ENCODE measurements at regions not wholly inside any gene's neighbourhood (a gene's known extent, or its start where the extent isn't known, plus 50 kb on each side); places are given as distances from the start of the nearest gene placed in this dataset.
"Not testable (repeated sequence)": the region's sequence is repeated elsewhere in the genome, so short reads cannot be mapped to it uniquely, and the experiment has no call there.

DNA sequence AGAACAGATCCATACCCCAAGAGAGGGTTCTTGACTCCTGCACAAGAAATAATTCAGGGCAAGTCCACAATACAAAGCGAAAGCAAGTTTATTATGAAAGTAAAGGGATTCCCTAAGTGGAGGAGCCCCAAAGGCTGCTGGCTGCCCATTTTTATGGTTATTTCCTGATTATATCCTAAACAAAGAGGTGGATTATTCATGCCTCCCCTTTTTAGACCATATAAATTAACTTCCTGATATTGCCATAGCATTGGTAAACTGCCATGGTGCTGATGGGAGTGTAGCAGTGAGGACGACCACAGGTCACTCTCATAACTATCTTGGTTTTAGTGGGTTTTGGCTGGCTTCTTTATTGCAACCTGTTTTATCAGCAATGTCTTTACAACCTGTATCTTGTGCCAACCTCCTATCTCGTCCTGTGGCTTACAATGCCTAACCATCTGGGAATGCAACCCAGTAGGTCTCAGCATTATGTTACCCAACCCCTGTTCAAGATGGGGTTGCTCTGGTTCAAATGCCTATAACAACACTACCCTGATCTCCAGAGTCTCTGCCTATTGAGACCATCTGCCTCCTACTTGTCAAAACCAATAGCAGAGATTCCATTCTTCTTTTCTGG, 154.4 kb upstream of the GRAMD2B start:
- TF ChIP-seq POLR2A (IDR thresholded peaks at IDR 0.05; ENCODE audit: low read length), result no peak
- TF ChIP-seq GATA1 (IDR thresholded peaks at IDR 0.05; ENCODE audit: low read depth, low read length), result no peak
- no peak for DNase-seq

DNA sequence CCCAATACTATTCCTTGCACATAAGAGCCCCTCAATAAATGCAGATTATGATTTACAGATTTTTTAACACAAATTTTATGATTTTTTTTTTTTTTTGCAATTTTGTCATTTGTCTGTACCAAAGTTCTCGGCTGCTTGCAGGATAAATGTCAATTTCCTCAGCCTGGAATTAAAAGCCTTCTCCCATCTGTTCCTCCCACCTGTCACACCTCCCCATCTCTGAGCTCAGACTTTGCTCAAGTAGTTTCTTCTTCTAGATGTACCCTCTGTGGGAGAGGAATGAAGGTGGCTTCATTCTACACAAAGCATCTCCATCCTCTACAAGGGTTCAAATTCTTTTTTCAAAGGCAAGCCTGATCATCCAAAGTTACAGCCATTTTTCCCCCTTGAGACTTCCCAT, 153.7 kb upstream of the GRAMD2B start:
- no peak for DNase-seq
- TF ChIP-seq POLR2A (IDR thresholded peaks at IDR 0.05; ENCODE audit: low read length), result no peak
- TF ChIP-seq GATA1 (IDR thresholded peaks at IDR 0.05; ENCODE audit: low read depth, low read length), result no peak

- TF ChIP-seq POLR2A (IDR thresholded peaks at IDR 0.05; ENCODE audit: low read length), result no peak
- no peak for TF ChIP-seq GATA1 (IDR thresholded peaks at IDR 0.05; ENCODE audit: low read depth, low read length)
- no peak for DNase-seq
Measured at GRCh38 chr5:126271141-126271540, 152.1 kb upstream of the GRAMD2B start.

- no peak for DNase-seq
- TF ChIP-seq GATA1 (IDR thresholded peaks at IDR 0.05; ENCODE audit: low read depth, low read length) (no peak), POLR2A (IDR thresholded peaks at IDR 0.05; ENCODE audit: low read length) (no peak)
Measured at GRCh38 chr5:126274076-126274762, 149.0 kb upstream of the GRAMD2B start.

DNA sequence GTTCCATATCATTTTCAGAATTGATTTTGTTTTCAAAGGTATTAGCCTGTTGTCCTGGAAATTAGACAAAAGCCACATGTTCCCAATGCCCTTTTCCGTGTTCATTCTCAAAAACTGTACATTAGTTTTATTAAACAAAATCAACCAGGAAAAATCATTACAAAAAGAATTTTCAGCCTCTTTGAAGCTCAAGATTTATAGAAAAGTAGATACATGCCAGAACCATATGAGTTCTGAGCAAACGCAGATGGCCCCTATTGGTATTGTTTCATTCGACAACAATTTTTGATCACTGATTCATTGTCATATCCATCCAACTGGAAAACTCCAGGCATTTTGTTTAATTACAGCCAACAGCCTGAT, 148.5 kb upstream of the GRAMD2B start:
- TF ChIP-seq GATA1 (IDR thresholded peaks at IDR 0.05; ENCODE audit: low read depth, low read length) (no peak), POLR2A (IDR thresholded peaks at IDR 0.05; ENCODE audit: low read length) (no peak)
- DNase-seq, result no peak

GRCh38 chr5:126277762-126278161, 145.4 kb upstream of the GRAMD2B start:
- DNase-seq, result no peak

DNA sequence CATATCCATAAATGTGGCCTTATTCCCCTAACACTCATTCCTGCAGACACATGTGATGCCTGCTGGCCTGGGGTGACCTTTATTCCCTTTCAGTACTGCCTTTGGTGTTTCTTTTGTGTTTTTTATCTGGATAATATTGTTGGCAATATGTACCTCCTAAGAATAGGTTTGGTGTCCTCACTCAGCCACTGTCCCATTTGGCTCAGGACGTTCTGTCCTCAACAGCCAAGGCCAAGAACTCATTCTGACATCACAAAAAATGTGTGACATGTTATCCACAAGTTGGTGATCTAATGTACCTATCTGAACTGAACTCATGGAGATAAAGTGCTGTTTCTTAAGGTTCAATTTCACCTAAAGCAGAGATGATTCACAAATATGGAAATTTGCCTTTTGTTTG, 142.9 kb upstream of the GRAMD2B start:
- TF ChIP-seq GATA1 (IDR thresholded peaks at IDR 0.05; ENCODE audit: low read depth, low read length) (no peak), POLR2A (IDR thresholded peaks at IDR 0.05; ENCODE audit: low read length) (no peak)
- DNase-seq, result no peak

More at GRCh38 chr5:126277762-126278161, 145.4 kb upstream of the GRAMD2B start:
- TF ChIP-seq POLR2A (IDR thresholded peaks at IDR 0.05; ENCODE audit: low read length) (no peak), GATA1 (IDR thresholded peaks at IDR 0.05; ENCODE audit: low read depth, low read length) (no peak)

- no peak for DNase-seq
- no peak for TF ChIP-seq GATA1 (IDR thresholded peaks at IDR 0.05; ENCODE audit: low read depth, low read length)
- TF ChIP-seq POLR2A (IDR thresholded peaks at IDR 0.05; ENCODE audit: low read length), result no peak
Measured at GRCh38 chr5:126280846-126281245, 142.4 kb upstream of the GRAMD2B start.

DNA sequence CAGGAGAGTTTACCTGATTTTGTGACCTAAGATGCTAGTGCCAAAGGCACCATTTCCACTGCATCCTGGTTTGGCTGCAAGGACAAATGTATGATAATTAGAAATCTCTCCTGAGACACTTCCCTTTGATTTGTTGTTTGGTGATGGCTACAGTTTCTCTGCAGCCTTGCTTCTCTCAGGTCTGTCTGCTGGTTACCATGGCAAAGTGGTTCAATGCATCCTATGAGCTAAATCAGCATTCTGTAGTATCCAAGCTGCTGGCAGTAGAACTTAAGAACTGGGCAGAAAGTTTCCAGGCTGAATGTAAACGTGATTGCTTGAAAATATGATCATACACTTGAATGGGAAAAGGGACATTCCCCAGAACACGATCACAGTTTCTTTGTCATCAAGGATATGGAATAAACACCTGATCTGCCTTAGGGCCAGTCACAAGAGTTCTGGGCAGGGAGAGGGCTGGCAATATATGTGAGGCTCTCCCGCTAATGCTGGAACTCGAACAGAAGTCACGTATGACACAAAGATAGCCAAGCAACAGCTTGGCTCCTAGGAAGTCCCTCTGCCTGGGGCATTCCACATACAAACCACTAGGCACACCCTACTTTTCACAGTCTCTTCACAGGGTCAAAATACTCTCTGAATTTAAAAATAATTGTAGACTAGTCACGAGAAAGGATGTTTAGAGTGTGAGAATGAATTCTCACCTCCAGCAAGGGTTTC, 138.1 kb upstream of the GRAMD2B start:
- TF ChIP-seq GATA1 (IDR thresholded peaks at IDR 0.05; ENCODE audit: low read depth, low read length) (no peak), POLR2A (IDR thresholded peaks at IDR 0.05; ENCODE audit: low read length) (no peak)
- DNase-seq, result no peak

DNA sequence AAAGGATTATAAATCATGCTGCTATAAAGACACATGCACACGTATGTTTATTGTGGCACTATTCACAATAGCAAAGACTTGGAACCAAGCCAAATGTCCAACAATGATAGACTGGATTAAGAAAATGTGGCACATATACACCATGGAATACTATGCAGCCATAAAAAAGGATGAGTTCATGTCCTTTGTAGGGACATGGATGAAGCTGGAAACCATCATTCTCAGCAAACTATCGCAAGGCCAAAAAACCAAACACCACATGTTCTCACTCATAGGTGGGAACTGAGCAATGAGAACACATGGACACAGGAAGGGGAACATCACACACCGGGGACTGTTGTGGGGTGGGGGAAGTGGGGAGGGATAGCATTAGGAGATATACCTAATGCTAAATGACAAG, 127.1 kb upstream of the GRAMD2B start:
- DNase-seq, result not testable (repeated sequence)

- TF ChIP-seq POLR2A (IDR thresholded peaks at IDR 0.05; ENCODE audit: low read length) (no peak), GATA1 (IDR thresholded peaks at IDR 0.05; ENCODE audit: low read depth, low read length) (no peak)
Measured at GRCh38 chr5:126300293-126300692, 122.9 kb upstream of the GRAMD2B start.

DNA sequence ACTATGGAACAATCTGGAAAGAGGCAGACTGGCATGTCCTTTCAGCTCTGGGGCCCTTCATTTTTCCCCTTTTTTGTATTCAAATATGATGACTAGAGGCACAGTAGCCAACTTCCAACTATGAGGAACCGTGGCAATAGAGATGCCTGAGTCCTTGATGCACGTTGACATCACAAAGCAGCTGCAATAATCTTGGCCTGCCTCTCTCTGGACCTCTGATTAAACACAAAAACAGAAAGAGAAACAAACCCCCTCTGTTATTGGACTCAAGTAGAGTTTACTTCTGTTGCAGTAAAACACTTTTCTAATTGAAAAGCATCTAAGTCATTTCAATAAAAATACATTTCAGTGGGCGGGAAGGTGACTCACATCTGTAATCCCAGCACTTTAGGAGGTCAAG, 122.2 kb upstream of the GRAMD2B start:
- TF ChIP-seq POLR2A (IDR thresholded peaks at IDR 0.05; ENCODE audit: low read length), result no peak
- no peak for TF ChIP-seq GATA1 (IDR thresholded peaks at IDR 0.05; ENCODE audit: low read depth, low read length)
- DNase-seq, result no peak

More at GRCh38 chr5:126300293-126300692, 122.9 kb upstream of the GRAMD2B start:
- DNase-seq, result no peak

- no peak for DNase-seq
- TF ChIP-seq GATA1 (IDR thresholded peaks at IDR 0.05; ENCODE audit: low read depth, low read length) (no peak), POLR2A (IDR thresholded peaks at IDR 0.05; ENCODE audit: low read length) (no peak)
Measured at GRCh38 chr5:126309860-126310259, 113.3 kb upstream of the GRAMD2B start.

DNA sequence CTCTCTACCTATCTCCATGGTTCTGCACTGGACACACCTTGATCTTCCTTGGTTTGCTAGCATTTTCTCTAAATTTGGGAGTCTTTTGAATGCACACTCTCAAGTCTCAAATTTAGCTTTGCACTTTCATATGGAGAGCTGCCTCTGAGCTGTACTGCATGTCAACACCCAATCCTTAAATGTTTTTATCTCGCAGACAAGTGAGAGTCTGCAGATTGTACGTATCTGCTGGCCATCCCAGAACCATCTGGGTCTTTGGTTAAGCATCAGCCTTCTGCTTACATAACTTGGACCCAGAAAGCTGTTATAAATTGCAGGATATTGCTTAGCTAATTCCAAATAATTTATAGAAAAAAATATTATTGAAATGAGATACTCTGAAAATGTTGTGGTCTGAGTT, 111.4 kb upstream of the GRAMD2B start:
- no peak for DNase-seq
- no peak for TF ChIP-seq GATA1 (IDR thresholded peaks at IDR 0.05; ENCODE audit: low read depth, low read length)
- no peak for TF ChIP-seq POLR2A (IDR thresholded peaks at IDR 0.05; ENCODE audit: low read length)

- DNase-seq, result no peak
- no peak for TF ChIP-seq GATA1 (IDR thresholded peaks at IDR 0.05; ENCODE audit: low read depth, low read length)
- no peak for TF ChIP-seq POLR2A (IDR thresholded peaks at IDR 0.05; ENCODE audit: low read length)
Measured at GRCh38 chr5:126315341-126315740, 107.9 kb upstream of the GRAMD2B start.

Measured in erythroblast (primary cell).